Stimulated activated naive B cell treated with anti-CD40 and anti-IgM and Interleukin-4, amounts not matched to agents 10 μg/mL and 1 μg/mL and 100 μg/mL, for 72 hours (primary cell): ENCODE measurements at regions not wholly inside any gene's neighbourhood (a gene's known extent, or its start where the extent isn't known, plus 50 kb on each side); places are given as distances from the start of the nearest gene placed in this dataset.
"Not testable (repeated sequence)": the region's sequence is repeated elsewhere in the genome, so short reads cannot be mapped to it uniquely, and the experiment has no call there.

Source experiments
- ATAC-seq, 2 donors: fragments of 150-1000 bp; cut with Tn5 transposase; replicated peaks; 2 replicates each; pipeline ENCODE4 v1.10.0; 2021; ENCODE audit warnings: moderate library complexity in 1 of 2
- DNase-seq: peaks from one replicate; pipeline ENCODE4 v3.0.0; 2021
- H3K27ac Mint-ChIP-seq: one replicate; pipeline ENCODE4 v1.8.0; 2022; ENCODE audit warnings: mild to moderate bottlenecking, mixed read lengths
- H3K27me3 Mint-ChIP-seq, 2 donors: one replicate each; pipeline ENCODE4 v1.8.0; 2022; ENCODE audit warnings: mixed read lengths in 2 of 2
- H3K36me3 Mint-ChIP-seq, 2 donors: one replicate each; pipeline ENCODE4 v1.8.0; 2022; ENCODE audit warnings: mixed read lengths in 2 of 2, mild to moderate bottlenecking in 1 of 2
- H3K4me1 Mint-ChIP-seq, 2 donors: one replicate each; pipeline ENCODE4 v1.8.0; 2022; ENCODE audit warnings: mixed read lengths in 2 of 2, mild to moderate bottlenecking in 1 of 2
- H3K4me3 Mint-ChIP-seq, 2 donors: one replicate each; pipeline ENCODE4 v1.8.0; 2022; ENCODE audit warnings: mild to moderate bottlenecking in 2 of 2, mixed read lengths in 2 of 2, moderate library complexity in 1 of 2
- H3K9me3 Mint-ChIP-seq, 2 donors: one replicate each; pipeline ENCODE4 v1.8.0; 2022; ENCODE audit warnings: mixed read lengths in 2 of 2, mild to moderate bottlenecking in 1 of 2

DNA sequence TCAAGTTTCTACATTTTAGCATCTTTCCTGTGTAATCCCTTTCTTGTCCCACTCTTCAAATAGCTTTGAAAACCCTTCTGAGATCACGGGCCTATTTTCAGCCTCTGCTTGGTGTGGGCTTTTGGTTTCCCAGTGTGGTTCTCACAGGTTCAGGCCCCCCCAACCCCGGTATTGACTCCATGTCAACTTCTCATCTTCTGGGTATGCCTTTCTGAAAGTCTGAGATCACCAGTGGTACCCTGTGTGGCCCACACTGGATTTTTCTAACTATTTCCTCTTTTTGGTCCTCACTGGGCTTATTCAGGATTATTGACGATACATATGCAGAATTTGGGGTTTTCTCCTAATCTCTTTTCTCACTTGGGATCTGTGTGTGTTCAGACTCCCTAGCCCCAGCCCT lies 146.9 kb upstream of the PLGLB2 start:
- not testable (repeated sequence) for H3K36me3 Mint-ChIP-seq, H3K9me3 Mint-ChIP-seq, H3K27ac Mint-ChIP-seq, H3K4me1 Mint-ChIP-seq, H3K4me3 Mint-ChIP-seq, H3K27me3 Mint-ChIP-seq, DNase-seq
- ATAC-seq = peak; percentile 62 to 82

DNA sequence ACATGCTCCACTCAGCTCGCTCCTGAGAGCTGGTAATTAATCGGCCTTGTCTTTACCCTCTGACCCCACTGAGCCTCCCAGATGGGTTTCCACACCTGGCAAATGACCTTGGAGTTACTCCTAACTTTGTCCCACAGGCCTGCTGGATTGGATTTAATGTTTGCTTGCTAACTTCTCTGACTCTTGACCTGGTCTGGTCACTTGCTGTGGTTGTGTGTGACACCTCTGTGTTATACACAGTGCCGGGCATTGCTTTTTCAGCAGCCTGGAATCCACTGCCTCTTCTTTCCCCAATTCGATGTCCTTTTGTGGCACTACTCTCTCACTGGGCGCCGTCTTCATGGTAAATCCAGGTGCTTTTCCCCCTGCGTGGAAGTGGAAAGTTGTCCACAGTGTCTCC lies 145.8 kb upstream of the PLGLB2 start:
- ATAC-seq, H3K27ac Mint-ChIP-seq, H3K9me3 Mint-ChIP-seq, H3K4me1 Mint-ChIP-seq, H3K4me3 Mint-ChIP-seq, H3K27me3 Mint-ChIP-seq, H3K36me3 Mint-ChIP-seq, DNase-seq: not testable (repeated sequence)

- H3K4me3 Mint-ChIP-seq, H3K27me3 Mint-ChIP-seq, DNase-seq, H3K36me3 Mint-ChIP-seq, H3K27ac Mint-ChIP-seq, ATAC-seq, H3K9me3 Mint-ChIP-seq, H3K4me1 Mint-ChIP-seq: not testable (repeated sequence)
Observed at GRCh38 chr2:87602728-87603127, 145.2 kb upstream of the PLGLB2 start.

DNA sequence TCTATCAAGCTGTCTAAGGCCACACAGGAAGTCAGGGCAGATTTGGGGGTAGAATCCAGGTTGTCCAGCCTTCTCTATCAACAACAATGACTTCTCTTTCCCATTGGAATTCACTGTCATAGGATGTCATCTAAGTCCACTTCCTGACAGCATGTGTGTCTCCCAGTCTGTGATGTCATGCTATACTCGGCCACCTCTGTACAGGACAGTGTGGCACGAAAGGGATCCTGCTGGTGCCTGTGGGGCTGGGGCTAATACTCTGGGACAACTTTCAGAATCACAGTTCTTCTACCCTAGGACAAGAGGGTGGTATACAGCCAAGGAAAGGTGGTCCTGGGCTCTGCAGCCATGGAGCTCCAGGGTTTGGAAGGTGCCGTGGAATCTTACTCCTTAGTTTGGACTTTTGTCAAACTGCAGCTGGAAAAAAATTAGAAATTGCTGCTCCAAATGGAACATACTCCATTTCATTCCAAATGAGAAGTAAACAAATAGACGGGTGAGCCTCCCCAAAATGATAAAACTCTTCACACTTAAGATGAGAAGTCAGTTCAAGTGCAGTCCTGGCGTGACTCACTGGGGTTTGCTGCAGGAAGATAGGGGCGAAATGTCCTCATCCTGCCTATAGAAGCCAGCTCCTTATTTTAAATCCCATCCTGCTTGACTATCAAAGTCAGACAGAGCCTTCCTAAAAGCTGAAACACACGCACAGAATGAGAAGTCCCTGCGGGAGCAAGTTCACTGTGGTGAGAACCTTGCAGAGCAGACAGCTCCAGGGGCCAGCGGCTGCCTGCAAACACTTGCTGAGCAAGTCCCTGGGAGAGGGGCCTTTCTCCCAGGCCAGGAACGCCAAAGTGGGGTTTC lies 144.2 kb upstream of the PLGLB2 start:
- H3K27me3 Mint-ChIP-seq, H3K4me1 Mint-ChIP-seq, H3K4me3 Mint-ChIP-seq, H3K9me3 Mint-ChIP-seq, H3K36me3 Mint-ChIP-seq, H3K27ac Mint-ChIP-seq, DNase-seq: not testable (repeated sequence)
- ATAC-seq = peak in 1 of 2 donors; percentile 33

- not testable (repeated sequence) for H3K36me3 Mint-ChIP-seq, H3K27me3 Mint-ChIP-seq
- ATAC-seq = peak; percentile 50 to 51
Observed at GRCh38 chr2:87604279-87604818, 143.5 kb upstream of the PLGLB2 start.

GRCh38 chr2:87604980-87605379 lies 142.9 kb upstream of the PLGLB2 start:
- peak; percentile 71 to 79 for ATAC-seq
- not testable (repeated sequence) for H3K9me3 Mint-ChIP-seq, DNase-seq, H3K36me3 Mint-ChIP-seq, H3K4me1 Mint-ChIP-seq, H3K4me3 Mint-ChIP-seq, H3K27me3 Mint-ChIP-seq, H3K27ac Mint-ChIP-seq

More at GRCh38 chr2:87604279-87604818, 143.5 kb upstream of the PLGLB2 start:
- not testable (repeated sequence) for DNase-seq, H3K9me3 Mint-ChIP-seq, H3K4me1 Mint-ChIP-seq, H3K27ac Mint-ChIP-seq, H3K4me3 Mint-ChIP-seq

DNA sequence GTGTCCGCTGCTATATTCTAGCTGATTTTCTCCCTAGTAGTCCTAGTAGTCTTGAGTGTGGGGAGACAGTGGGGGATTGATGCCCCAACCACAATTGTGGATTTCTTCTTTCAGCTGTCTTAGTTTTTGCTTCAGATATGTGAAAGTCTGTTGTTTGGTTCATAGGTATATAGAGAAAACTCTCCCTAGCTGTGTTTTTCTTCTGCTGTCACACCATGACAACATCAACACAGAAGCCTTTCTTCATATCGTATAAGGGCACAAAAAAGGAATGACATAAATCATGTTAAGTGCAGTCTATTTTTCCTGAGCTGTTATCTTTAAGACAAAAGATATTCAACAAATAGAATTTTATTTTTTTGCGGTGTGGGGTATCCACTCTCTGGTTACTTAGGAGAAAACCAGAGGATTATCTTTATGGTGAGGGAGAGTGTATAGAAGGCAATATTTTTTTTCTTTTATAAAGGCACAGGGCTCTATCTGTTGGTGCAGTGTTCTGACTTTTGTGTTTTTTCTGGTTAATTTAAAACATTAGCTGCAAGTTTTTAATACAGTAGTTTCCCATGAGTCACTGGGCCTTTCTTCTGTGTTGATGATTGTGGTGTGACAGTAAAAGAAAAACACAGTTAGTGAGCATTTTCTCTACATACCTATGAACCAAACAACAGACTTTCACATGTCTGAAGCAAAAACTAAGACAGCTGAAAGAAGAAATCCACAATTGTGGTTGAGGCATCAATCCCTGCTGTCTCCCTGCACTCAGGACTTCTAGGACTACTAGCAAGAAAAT lies 139.3 kb upstream of the PLGLB2 start:
- not testable (repeated sequence) for H3K4me3 Mint-ChIP-seq

DNA sequence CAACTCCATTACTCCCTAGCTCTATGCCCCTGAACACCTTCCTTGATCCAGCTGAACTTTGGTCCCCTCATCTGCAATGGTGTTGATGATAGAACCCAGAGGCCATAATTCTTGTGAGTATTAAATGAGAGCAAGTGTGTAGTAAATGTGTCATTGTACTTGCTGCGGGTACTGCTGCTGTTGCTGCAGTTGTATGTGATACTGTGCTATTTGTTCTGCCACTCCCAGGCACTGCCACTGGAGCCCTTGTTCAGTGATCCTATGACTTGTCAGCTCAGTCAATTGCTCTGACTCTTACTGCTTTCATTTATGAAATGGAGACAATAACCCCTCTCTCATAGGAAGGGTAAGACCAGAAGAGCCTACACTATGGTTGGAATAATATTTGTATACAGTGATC lies 136.9 kb upstream of the PLGLB2 start:
- not testable (repeated sequence) for H3K9me3 Mint-ChIP-seq, H3K27me3 Mint-ChIP-seq, H3K4me1 Mint-ChIP-seq, H3K27ac Mint-ChIP-seq, ATAC-seq, DNase-seq, H3K36me3 Mint-ChIP-seq, H3K4me3 Mint-ChIP-seq

More for the DNA sequence above, 139.3 kb upstream of the PLGLB2 start:
- not testable (repeated sequence) for H3K4me1 Mint-ChIP-seq, ATAC-seq, DNase-seq, H3K27me3 Mint-ChIP-seq, H3K27ac Mint-ChIP-seq, H3K36me3 Mint-ChIP-seq, H3K9me3 Mint-ChIP-seq

- H3K9me3 Mint-ChIP-seq, ATAC-seq, H3K36me3 Mint-ChIP-seq, H3K4me1 Mint-ChIP-seq, H3K27me3 Mint-ChIP-seq, DNase-seq, H3K4me3 Mint-ChIP-seq, H3K27ac Mint-ChIP-seq: not testable (repeated sequence)
Observed at GRCh38 chr2:87611416-87611815, 136.5 kb upstream of the PLGLB2 start.

GRCh38 chr2:87611956-87612355 lies 135.9 kb upstream of the PLGLB2 start:
- ATAC-seq, H3K36me3 Mint-ChIP-seq, H3K27ac Mint-ChIP-seq: not testable (repeated sequence)

DNA sequence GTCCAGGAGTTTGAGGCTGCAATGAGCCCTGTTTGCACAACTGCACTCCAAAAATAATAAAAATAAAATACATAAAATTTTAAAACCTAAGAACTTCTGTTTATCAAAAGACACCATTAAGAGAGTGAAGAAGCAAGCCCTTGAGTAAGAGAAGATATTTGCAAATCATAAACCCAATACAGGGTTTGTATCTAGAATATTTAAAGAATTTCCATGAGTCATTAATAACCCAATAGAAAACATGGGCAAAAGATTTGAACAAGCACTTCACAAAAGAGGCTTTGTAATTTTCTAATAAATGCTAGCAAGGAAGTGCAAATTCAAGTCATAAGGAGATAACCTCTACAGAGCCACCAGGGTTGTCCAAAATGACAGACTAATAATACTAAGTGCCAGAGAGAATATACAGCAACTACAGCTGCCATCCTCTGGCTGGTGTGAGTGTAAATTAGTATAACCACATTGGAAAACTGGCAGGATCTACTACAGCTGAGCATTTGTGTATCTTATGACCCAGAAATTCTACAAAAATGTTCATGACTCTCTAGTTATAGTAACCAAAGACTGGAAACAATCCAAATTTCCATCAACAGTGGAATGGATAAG lies 133.0 kb upstream of the PLGLB2 start:
- ATAC-seq, H3K4me3 Mint-ChIP-seq, DNase-seq: not testable (repeated sequence)

More at GRCh38 chr2:87611956-87612355, 135.9 kb upstream of the PLGLB2 start:
- not testable (repeated sequence) for H3K27me3 Mint-ChIP-seq, H3K4me3 Mint-ChIP-seq, H3K4me1 Mint-ChIP-seq, H3K9me3 Mint-ChIP-seq, DNase-seq

GRCh38 chr2:87619121-87619520 lies 128.8 kb upstream of the PLGLB2 start:
- DNase-seq, ATAC-seq, H3K27me3 Mint-ChIP-seq, H3K4me3 Mint-ChIP-seq, H3K4me1 Mint-ChIP-seq, H3K27ac Mint-ChIP-seq, H3K9me3 Mint-ChIP-seq, H3K36me3 Mint-ChIP-seq: not testable (repeated sequence)

More for the DNA sequence above, 133.0 kb upstream of the PLGLB2 start:
- H3K27me3 Mint-ChIP-seq, H3K4me1 Mint-ChIP-seq, H3K9me3 Mint-ChIP-seq, H3K27ac Mint-ChIP-seq, H3K36me3 Mint-ChIP-seq: not testable (repeated sequence)

DNA sequence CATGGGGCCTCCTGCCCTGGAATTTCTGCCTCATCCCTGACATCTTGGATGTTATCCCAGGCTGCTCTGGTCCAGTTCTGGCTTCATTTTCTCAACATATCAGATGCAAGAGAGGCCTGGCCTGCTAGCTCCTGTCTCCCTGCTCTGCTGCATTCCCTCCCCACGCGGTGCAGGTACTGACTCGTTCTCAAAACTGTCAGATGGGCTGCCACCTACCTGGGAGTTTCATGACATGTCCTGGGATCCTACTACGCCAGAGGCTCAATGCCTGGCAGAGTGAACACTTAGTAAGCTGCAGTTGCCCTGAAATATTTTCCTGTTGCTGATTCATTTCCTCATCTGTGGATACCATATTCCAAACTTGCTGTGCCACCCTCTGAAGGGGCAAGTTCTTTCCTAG lies 126.7 kb upstream of the PLGLB2 start:
- H3K36me3 Mint-ChIP-seq, DNase-seq, H3K9me3 Mint-ChIP-seq, H3K4me3 Mint-ChIP-seq, ATAC-seq, H3K27ac Mint-ChIP-seq, H3K4me1 Mint-ChIP-seq, H3K27me3 Mint-ChIP-seq: not testable (repeated sequence)

DNA sequence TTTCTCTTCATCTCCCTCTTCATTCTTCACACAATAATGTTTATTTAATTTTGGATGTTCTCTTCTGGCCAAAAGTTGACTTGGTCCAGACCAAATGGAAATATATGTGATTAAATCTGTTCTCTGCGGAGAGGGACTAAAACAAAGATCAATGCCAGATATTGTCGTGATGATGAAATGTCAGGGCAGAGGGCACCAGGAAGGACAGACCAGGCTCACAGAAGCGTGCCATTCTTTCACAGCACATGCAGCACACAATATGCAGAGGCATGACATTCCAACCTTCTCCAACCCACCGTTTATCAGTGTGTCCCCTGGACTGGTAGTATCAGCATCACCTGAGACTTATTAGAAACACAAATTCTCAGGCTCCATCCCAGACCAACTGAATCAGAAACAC lies 125.2 kb upstream of the PLGLB2 start:
- not testable (repeated sequence) for H3K4me3 Mint-ChIP-seq, H3K4me1 Mint-ChIP-seq, H3K27ac Mint-ChIP-seq, DNase-seq, H3K36me3 Mint-ChIP-seq, ATAC-seq, H3K9me3 Mint-ChIP-seq, H3K27me3 Mint-ChIP-seq
